Thyroid gland (tissue), 4 donors: ENCODE measurements at regions not wholly inside any gene's neighbourhood (a gene's known extent, or its start where the extent isn't known, plus 50 kb on each side); places are given as distances from the start of the nearest gene placed in this dataset.

Source experiments
- CTCF ChIP-seq, 6 experiments: fragments of 200-600 bp in 3 of 6; fragments of 450-650 bp in 3 of 6; sonication (generic) in 3 of 6; IDR thresholded peaks; one replicate each; pipeline ENCODE4 v1.5.1; 2016 to 2019; ENCODE audit warnings: antibody characterized with exemption in 6 of 6, mild to moderate bottlenecking in 2 of 6, inconsistent platforms in 1 of 6, moderate library complexity in 1 of 6
- POLR2A ChIP-seq, 2 donors: fragments of 450-650 bp; IDR thresholded peaks; one replicate each; pipeline ENCODE4 v1.6.1; 2017; ENCODE audit warnings: antibody characterized with exemption in 2 of 2, mild to moderate bottlenecking in 2 of 2, moderate library complexity in 1 of 2

DNA sequence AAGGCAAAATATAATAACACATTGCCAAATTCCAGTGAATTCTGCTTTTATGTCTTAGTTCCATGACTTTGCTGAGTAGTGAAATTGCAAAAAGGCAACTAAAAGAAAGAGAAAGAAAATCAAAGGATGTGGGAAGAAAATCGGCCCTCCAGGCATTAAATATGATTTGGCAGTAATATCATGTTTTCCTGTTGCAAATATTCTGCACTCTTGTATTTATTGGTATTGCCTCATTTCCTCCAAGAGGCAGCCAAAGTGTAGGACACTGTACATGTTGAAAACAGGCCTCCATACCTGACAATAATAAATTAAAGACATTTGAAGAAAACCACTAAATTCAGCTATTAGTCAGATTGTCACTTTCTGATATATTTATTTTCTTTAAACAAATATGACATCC is 460.0 kb upstream of the NOX3 start:
- TF ChIP-seq CTCF (IDR thresholded peaks at IDR 0.05) (no peak), POLR2A (IDR thresholded peaks at IDR 0.05) (no peak)
